Immature natural killer cell (primary cell): ENCODE measurements at regions not wholly inside any gene's neighbourhood (a gene's known extent, or its start where the extent isn't known, plus 50 kb on each side); places are given as distances from the start of the nearest gene placed in this dataset.

Experiments
- DNase-seq, 3 donors: peaks; one replicate each; pipeline ENCODE4 v3.0.0; 2022; ENCODE audit warnings: mixed read lengths in 1 of 3
- H3K27ac Mint-ChIP-seq, 6 donors: one replicate each; pipeline ENCODE4 v1.8.0; 2020; ENCODE audit warnings: mixed read lengths in 6 of 6, mild to moderate bottlenecking in 5 of 6, inconsistent platforms in 4 of 6, moderate library complexity in 3 of 6
- H3K27me3 Mint-ChIP-seq, 3 donors: one replicate each; pipeline ENCODE4 v1.8.0; 2020 to 2021; ENCODE audit warnings: low read depth in 3 of 3, mild to moderate bottlenecking in 3 of 3, mixed read lengths in 3 of 3, moderate library complexity in 3 of 3, inconsistent platforms in 1 of 3
- H3K36me3 Mint-ChIP-seq, 3 donors: one replicate each; pipeline ENCODE4 v1.8.0; 2020; ENCODE audit warnings: mixed read lengths in 3 of 3, inconsistent platforms in 2 of 3, mild to moderate bottlenecking in 2 of 3
- H3K4me1 Mint-ChIP-seq, 2 donors: one replicate each; pipeline ENCODE4 v1.8.0; 2020; ENCODE audit warnings: inconsistent platforms in 2 of 2, mild to moderate bottlenecking in 2 of 2, mixed read lengths in 2 of 2, moderate library complexity in 1 of 2
- H3K4me3 Mint-ChIP-seq, 5 donors: one replicate each; pipeline ENCODE4 v1.8.0; 2020; ENCODE audit warnings: mild to moderate bottlenecking in 5 of 5, mixed read lengths in 5 of 5, inconsistent platforms in 3 of 5, moderate library complexity in 3 of 5
- H3K9me3 Mint-ChIP-seq, 6 donors: one replicate each; pipeline ENCODE4 v1.8.0; 2020; ENCODE audit warnings: mild to moderate bottlenecking in 6 of 6, mixed read lengths in 6 of 6, inconsistent platforms in 4 of 6, moderate library complexity in 3 of 6

- H3K4me3 Mint-ChIP-seq, result no peak overlapping the region
- H3K9me3 Mint-ChIP-seq, result peaks cover 0 to 6% (median 0%) of the 10 kb centered on the region in 6 donors
- peaks cover 0 to 4% (median 0%) of the 10 kb centered on the region in 3 donors for H3K36me3 Mint-ChIP-seq
- H3K27ac Mint-ChIP-seq, result no peak overlapping the region
- DNase-seq, result no peak
- H3K4me1 Mint-ChIP-seq, result no peaks in the 10 kb centered on the region
- H3K27me3 Mint-ChIP-seq, result peaks cover 0 to 4% (median 3%) of the 10 kb centered on the region in 3 donors
Measured at GRCh38 chr14:87686746-87687145, 306.2 kb downstream of the GALC start.

- H3K36me3 Mint-ChIP-seq, result no peaks in the 10 kb centered on the region
- DNase-seq, result no peak
- no peak overlapping the region for H3K27ac Mint-ChIP-seq
- H3K9me3 Mint-ChIP-seq, result peaks cover 0 to 5% (median 1%) of the 10 kb centered on the region in 6 donors
- H3K27me3 Mint-ChIP-seq, result peaks cover 0 to 2% (median 0%) of the 10 kb centered on the region in 3 donors
- no peaks in the 10 kb centered on the region for H3K4me1 Mint-ChIP-seq
- H3K4me3 Mint-ChIP-seq, result no peak overlapping the region
Measured at GRCh38 chr14:87679866-87680265, 313.1 kb downstream of the GALC start.

DNA sequence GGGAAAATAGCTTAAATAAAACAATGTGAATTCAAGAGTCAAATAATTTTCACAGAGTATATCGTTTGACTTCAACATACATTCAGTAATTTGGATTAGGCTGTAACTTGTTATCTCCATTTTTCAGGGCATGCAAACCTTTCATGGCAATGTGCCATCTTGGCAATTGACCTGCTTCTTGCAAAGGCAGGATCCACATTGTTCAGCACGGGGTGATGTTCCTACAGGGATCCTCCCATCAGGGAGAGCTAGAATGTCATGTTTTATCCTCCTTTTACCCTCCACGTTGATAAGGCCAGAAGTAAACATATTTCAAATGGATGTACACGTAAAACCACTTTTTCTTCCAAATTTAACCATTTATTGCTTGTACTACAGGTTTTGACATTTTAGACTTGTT is 314.4 kb downstream of the GALC start:
- no peak for DNase-seq
- no peaks in the 10 kb centered on the region for H3K4me1 Mint-ChIP-seq
- H3K27me3 Mint-ChIP-seq, result peaks cover 0 to 2% (median 0%) of the 10 kb centered on the region in 3 donors
- H3K9me3 Mint-ChIP-seq, result peaks cover 0 to 15% (median 4%) of the 10 kb centered on the region in 6 donors
- no peak overlapping the region for H3K4me3 Mint-ChIP-seq
- H3K36me3 Mint-ChIP-seq, result no peaks in the 10 kb centered on the region
- no peak overlapping the region for H3K27ac Mint-ChIP-seq

GRCh38 chr14:87676814-87677437 is 316.1 kb downstream of the GALC start:
- H3K4me3 Mint-ChIP-seq, result no peak overlapping the region
- peaks cover 0 to 17% (median 3%) of the 10 kb centered on the region in 6 donors for H3K9me3 Mint-ChIP-seq
- no peaks in the 10 kb centered on the region for H3K27me3 Mint-ChIP-seq
- H3K4me1 Mint-ChIP-seq, result no peaks in the 10 kb centered on the region
- no peak overlapping the region for H3K27ac Mint-ChIP-seq
- DNase-seq, result no peak
- H3K36me3 Mint-ChIP-seq, result no peaks in the 10 kb centered on the region

GRCh38 chr14:87667659-87668058 is 325.3 kb downstream of the GALC start:
- Mint-ChIP-seq H3K27ac (no peak overlapping the region), H3K36me3 (no peaks in the 10 kb centered on the region), H3K27me3 (peaks cover 0 to 2% (median 2%) of the 10 kb centered on the region in 3 donors), H3K4me3 (no peak overlapping the region), H3K4me1 (no peaks in the 10 kb centered on the region), H3K9me3 (peaks cover 3 to 13% (median 7%) of the 10 kb centered on the region in 6 donors)
- DNase-seq, result no peak

DNA sequence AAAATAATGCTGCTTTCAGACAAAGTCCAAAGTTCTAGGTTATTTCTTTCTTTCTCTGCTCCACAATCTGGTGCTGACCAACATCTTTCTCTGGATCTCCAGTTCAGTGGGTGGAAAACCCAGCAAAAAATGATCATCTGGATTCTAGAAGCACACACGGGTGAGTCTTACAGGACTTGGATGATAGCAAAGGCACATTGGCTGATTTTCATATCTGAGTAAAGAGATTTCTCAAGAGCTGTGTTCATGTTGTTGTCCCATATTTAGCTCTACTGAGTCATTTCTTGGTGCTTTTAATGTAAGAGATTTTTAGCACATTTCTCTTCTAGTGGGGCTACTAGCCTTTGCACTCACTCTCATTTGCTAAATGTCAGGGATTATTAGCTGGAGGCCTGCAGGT is 336.7 kb downstream of the GALC start:
- Mint-ChIP-seq H3K9me3 (peaks cover 0 to 12% (median 5%) of the 10 kb centered on the region in 6 donors), H3K36me3 (no peaks in the 10 kb centered on the region), H3K27ac (no peak overlapping the region), H3K4me3 (no peak overlapping the region), H3K4me1 (no peaks in the 10 kb centered on the region), H3K27me3 (peaks cover 0 to 2% (median 1%) of the 10 kb centered on the region in 3 donors)
- DNase-seq, result no peak

GRCh38 chr14:87652278-87652677 is 340.7 kb downstream of the GALC start:
- Mint-ChIP-seq H3K9me3 (peaks cover 1 to 19% (median 13%) of the 10 kb centered on the region in 6 donors), H3K4me1 (no peaks in the 10 kb centered on the region), H3K36me3 (peaks cover 0 to 3% (median 0%) of the 10 kb centered on the region in 3 donors), H3K4me3 (no peak overlapping the region), H3K27ac (no peak overlapping the region), H3K27me3 (peaks cover 0 to 2% (median 0%) of the 10 kb centered on the region in 3 donors)
- DNase-seq, result no peak

DNA sequence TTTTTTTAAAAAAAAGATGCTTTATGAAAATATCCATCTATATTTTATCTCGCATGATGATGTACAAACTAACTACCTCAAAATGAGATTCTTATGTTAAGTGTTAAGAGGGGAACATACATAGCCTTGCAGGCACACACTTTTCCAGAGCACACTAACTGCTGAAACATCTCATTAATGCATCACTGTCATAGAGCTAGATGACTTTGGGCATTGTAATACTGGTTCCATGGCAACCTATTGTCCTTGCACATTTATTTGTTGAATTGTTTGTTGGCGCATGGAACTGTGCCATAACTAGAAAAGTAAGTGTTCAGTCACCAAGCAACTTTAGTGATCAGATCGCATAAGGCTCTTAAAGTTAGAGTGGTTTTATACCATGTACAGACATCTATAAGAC is 348.3 kb downstream of the GALC start:
- Mint-ChIP-seq H3K36me3 (peaks cover 0 to 3% (median 0%) of the 10 kb centered on the region in 3 donors), H3K27ac (no peak overlapping the region), H3K9me3 (peaks cover 0 to 15% (median 9%) of the 10 kb centered on the region in 6 donors), H3K4me3 (no peak overlapping the region), H3K4me1 (no peaks in the 10 kb centered on the region), H3K27me3 (no peaks in the 10 kb centered on the region)
- DNase-seq, result no peak

GRCh38 chr14:87643005-87643404 is 350.0 kb downstream of the GALC start:
- H3K4me1 Mint-ChIP-seq, result no peaks in the 10 kb centered on the region
- H3K36me3 Mint-ChIP-seq, result no peaks in the 10 kb centered on the region
- H3K27ac Mint-ChIP-seq, result no peak overlapping the region
- H3K4me3 Mint-ChIP-seq, result no peak overlapping the region
- no peaks in the 10 kb centered on the region for H3K27me3 Mint-ChIP-seq
- no peak for DNase-seq
- peaks cover 0 to 4% (median 1%) of the 10 kb centered on the region in 6 donors for H3K9me3 Mint-ChIP-seq

DNA sequence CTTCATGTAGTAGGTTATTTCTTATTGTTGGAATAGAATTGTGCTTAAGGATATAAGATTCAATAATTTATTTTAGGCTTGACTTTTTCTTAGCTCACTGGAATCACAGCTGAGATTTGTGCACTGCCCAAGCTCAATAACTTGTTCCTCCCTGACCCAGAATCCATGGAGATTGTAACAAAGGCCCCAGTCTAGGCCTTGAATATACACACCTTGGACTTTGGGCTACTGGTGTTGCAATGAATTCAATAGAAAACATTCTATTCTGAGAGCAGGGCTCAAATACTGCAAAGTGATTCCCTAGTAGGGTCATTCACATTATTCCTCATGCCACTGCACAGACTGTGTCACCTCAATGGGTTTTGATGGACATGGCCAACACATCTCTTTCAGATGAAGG is 352.4 kb downstream of the GALC start:
- H3K4me3 Mint-ChIP-seq, result no peak overlapping the region
- H3K27me3 Mint-ChIP-seq, result peaks cover 0 to 2% (median 0%) of the 10 kb centered on the region in 3 donors
- H3K4me1 Mint-ChIP-seq, result no peaks in the 10 kb centered on the region
- DNase-seq, result no peak
- H3K36me3 Mint-ChIP-seq, result no peaks in the 10 kb centered on the region
- H3K27ac Mint-ChIP-seq, result no peak overlapping the region
- peaks cover 0 to 5% (median 3%) of the 10 kb centered on the region in 6 donors for H3K9me3 Mint-ChIP-seq

DNA sequence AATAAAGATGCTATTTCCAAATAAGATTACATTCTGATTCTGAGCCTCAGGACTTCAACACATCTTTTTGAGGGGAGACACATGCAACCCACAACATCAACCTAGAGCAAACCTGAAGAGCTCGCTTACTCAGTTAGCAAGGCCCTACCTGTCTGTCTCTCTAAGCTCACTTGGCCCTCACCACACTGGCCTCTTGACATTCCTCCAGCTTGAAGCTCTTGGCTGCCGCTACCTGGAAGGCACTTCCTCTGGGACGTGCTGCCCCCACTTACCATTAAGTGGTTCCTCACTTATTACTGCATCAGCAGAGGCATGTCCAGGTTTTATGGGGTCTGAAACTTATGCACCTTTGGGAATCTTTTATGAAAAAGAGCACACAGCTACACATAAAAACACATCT is 354.8 kb downstream of the GALC start:
- Mint-ChIP-seq H3K36me3 (no peaks in the 10 kb centered on the region), H3K4me3 (no peak overlapping the region), H3K9me3 (peaks cover under 1 to 6% (median 2%) of the 10 kb centered on the region in 6 donors), H3K27ac (no peak overlapping the region), H3K4me1 (no peaks in the 10 kb centered on the region), H3K27me3 (peaks cover 0 to 2% (median 0%) of the 10 kb centered on the region in 3 donors)
- no peak for DNase-seq

GRCh38 chr14:87635442-87635841 is 357.5 kb downstream of the GALC start:
- H3K36me3 Mint-ChIP-seq, result no peaks in the 10 kb centered on the region
- peaks cover 0 to 2% (median 0%) of the 10 kb centered on the region in 3 donors for H3K27me3 Mint-ChIP-seq
- peaks cover 1 to 11% (median 3%) of the 10 kb centered on the region in 6 donors for H3K9me3 Mint-ChIP-seq
- no peak for DNase-seq
- no peak overlapping the region for H3K27ac Mint-ChIP-seq
- no peaks in the 10 kb centered on the region for H3K4me1 Mint-ChIP-seq
- H3K4me3 Mint-ChIP-seq, result no peak overlapping the region

GRCh38 chr14:87632796-87633195 is 360.2 kb downstream of the GALC start:
- Mint-ChIP-seq H3K27me3 (peaks cover 0 to 2% (median 2%) of the 10 kb centered on the region in 3 donors), H3K4me1 (no peaks in the 10 kb centered on the region), H3K9me3 (peaks cover 0 to 15% (median 2%) of the 10 kb centered on the region in 6 donors), H3K4me3 (no peak overlapping the region), H3K36me3 (no peaks in the 10 kb centered on the region), H3K27ac (no peak overlapping the region)
- DNase-seq, result no peak

- peaks cover 0 to 15% (median 4%) of the 10 kb centered on the region in 6 donors for H3K9me3 Mint-ChIP-seq
- H3K27me3 Mint-ChIP-seq, result peaks cover 0 to 2% (median 2%) of the 10 kb centered on the region in 3 donors
- no peaks in the 10 kb centered on the region for H3K4me1 Mint-ChIP-seq
- no peak overlapping the region for H3K27ac Mint-ChIP-seq
- H3K4me3 Mint-ChIP-seq, result no peak overlapping the region
- DNase-seq, result no peak
- H3K36me3 Mint-ChIP-seq, result no peaks in the 10 kb centered on the region
Measured at GRCh38 chr14:87630846-87631245, 362.1 kb downstream of the GALC start.

DNA sequence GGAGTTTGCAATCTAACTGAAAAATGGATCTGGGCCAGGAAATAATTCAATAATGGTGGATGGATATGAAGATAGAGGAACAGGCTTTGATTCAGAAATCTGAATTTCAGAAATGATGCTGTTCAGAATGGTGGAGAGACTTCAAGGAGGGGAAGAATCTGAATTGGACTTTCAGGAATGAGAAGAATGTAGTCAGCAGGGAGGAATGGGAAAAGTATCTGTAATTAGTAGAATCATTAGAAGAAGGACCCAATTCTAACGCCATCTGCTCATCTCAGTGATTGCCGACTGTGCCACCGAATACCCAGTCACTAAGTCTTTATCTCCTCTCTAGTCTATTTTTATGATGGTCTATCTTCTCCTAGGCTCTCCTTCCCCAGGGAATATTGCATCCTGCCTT is 363.2 kb downstream of the GALC start:
- H3K4me1 Mint-ChIP-seq, result no peaks in the 10 kb centered on the region
- no peak overlapping the region for H3K27ac Mint-ChIP-seq
- no peak for DNase-seq
- peaks cover 0 to 15% (median 4%) of the 10 kb centered on the region in 6 donors for H3K9me3 Mint-ChIP-seq
- H3K27me3 Mint-ChIP-seq, result peaks cover 0 to 2% (median 0%) of the 10 kb centered on the region in 3 donors
- no peaks in the 10 kb centered on the region for H3K36me3 Mint-ChIP-seq
- no peak overlapping the region for H3K4me3 Mint-ChIP-seq
